ENCODE measurements at regions not wholly inside any gene's neighbourhood (a gene's known extent, or its start where the extent isn't known, plus 50 kb on each side); places are given as distances from the start of the nearest gene placed in this dataset.

- no peak for TF ChIP-seq GATA2 (IDR thresholded peaks at IDR 0.05; ENCODE audit: low read depth, low read length)
- TF ChIP-seq GATA3 (IDR thresholded peaks at IDR 0.05; ENCODE audit: low read depth, low read length): no peak
Observed at GRCh38 chr2:59398081-59398480, 1155.4 kb downstream of the BCL11A start.
